22Rv1 (cell line): ENCODE measurements at regions not wholly inside any gene's neighbourhood (a gene's known extent, or its start where the extent isn't known, plus 50 kb on each side); places are given as distances from the start of the nearest gene placed in this dataset.
"Not testable (repeated sequence)": the region's sequence is repeated elsewhere in the genome, so short reads cannot be mapped to it uniquely, and the experiment has no call there.

ENCODE experiments used
- H3K27ac ChIP-seq: fragments of 450-650 bp; 2 replicates; pipeline ENCODE4 v1.5.1; 2017
- ZFX ChIP-seq: fragments of 450-650 bp; IDR thresholded peaks from 2 replicates; pipeline ENCODE4 v1.6.1; 2017; ENCODE audit warnings: antibody characterized with exemption, borderline replicate concordance
- TF ChIP-seq, protein P1 (sequence below): fragments of 450-650 bp; IDR thresholded peaks from 2 replicates; pipeline ENCODE4 v1.5.1; 2017; ENCODE audit warnings: mild to moderate bottlenecking

- TF ChIP-seq, protein P1, sequence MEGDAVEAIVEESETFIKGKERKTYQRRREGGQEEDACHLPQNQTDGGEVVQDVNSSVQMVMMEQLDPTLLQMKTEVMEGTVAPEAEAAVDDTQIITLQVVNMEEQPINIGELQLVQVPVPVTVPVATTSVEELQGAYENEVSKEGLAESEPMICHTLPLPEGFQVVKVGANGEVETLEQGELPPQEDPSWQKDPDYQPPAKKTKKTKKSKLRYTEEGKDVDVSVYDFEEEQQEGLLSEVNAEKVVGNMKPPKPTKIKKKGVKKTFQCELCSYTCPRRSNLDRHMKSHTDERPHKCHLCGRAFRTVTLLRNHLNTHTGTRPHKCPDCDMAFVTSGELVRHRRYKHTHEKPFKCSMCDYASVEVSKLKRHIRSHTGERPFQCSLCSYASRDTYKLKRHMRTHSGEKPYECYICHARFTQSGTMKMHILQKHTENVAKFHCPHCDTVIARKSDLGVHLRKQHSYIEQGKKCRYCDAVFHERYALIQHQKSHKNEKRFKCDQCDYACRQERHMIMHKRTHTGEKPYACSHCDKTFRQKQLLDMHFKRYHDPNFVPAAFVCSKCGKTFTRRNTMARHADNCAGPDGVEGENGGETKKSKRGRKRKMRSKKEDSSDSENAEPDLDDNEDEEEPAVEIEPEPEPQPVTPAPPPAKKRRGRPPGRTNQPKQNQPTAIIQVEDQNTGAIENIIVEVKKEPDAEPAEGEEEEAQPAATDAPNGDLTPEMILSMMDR: no peak
- TF ChIP-seq ZFX: no peak
- no peak overlapping the region for H3K27ac ChIP-seq
These were observed 229.0 kb upstream of the ZNF804A start for GRCh38 chr2:184369307-184369706.

- H3K27ac ChIP-seq: no peak overlapping the region
- TF ChIP-seq, protein P1: no peak
- no peak for TF ChIP-seq ZFX
These were observed 227.4 kb upstream of the ZNF804A start for GRCh38 chr2:184370954-184371353.

- no peak overlapping the region for H3K27ac ChIP-seq
- TF ChIP-seq, protein P1: no peak
- TF ChIP-seq ZFX: no peak
These were observed 226.7 kb upstream of the ZNF804A start for GRCh38 chr2:184371641-184372040.

- H3K27ac ChIP-seq: no peak overlapping the region
- no peak for TF ChIP-seq ZFX
- TF ChIP-seq, protein P1: no peak
These were observed 225.8 kb upstream of the ZNF804A start for GRCh38 chr2:184372484-184372883.

GRCh38 chr2:184394642-184395041 is 203.7 kb upstream of the ZNF804A start:
- no peak for TF ChIP-seq ZFX
- TF ChIP-seq, protein P1: no peak
- H3K27ac ChIP-seq: no peak overlapping the region

DNA sequence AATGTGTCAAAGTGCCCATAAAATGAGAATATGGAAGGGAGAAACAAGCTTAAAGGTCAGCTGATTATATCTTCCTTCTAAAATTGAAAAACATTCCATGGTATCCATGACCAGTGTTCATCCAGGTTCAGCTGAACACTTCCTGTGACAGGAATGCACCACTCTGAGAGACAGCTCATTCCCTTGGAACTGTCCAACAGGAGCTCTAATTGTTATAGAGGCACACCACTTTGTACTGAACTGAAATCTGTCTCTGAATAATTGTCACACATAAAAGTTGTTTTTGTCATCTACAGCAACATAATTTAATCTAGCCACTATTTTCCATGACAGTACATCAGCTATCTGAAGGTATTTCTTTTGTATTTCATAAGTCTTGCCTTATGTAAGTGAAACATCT is 195.9 kb upstream of the ZNF804A start:
- TF ChIP-seq, protein P1: no peak
- TF ChIP-seq ZFX: no peak
- no peak overlapping the region for H3K27ac ChIP-seq

DNA sequence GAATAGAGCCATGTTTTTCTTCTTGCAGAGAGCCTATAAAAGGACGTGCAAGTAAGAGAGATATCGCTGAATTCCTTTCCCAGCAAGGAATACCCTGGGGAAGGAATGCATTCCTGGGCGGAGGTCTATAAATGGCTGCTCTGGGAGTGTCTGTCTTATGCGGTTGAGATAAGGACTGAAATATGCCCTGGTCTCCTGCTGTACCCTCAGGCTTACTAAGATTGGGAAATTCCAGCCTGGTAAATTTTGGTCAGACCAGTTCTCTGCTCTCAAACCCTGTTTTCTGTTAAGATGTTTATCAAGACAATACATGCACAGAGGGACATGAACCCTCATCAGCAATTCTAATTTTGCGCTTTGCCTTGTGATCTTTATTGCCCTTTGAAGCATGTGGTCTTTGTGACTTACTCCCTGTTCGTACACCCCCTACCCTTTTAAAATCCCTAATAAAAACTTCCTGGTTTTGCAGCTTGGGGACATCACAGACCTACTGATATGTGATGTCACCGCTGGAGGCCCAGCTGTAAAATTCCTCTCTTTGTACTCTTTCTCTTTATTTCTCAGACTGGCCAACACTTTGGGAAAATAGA is 191.2 kb upstream of the ZNF804A start:
- not testable (repeated sequence) for H3K27ac ChIP-seq

DNA sequence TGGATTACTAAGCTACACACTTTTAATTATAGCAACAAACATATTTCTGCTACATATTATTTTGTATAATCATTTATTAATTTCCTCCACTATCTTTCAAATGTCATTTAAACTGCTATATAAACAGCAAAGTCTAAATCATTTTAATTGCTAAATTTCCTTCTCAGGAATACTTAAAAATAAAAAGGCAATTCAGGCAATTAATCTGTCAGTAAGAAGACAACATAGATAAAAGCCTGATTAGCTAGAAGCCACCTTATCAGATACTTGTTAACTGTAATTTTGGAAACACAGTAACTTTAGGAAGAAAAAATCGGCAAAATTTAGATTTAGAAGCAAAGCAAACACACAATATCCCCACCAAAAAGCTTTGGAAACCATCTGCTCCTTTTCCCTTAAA is 188.2 kb upstream of the ZNF804A start:
- TF ChIP-seq, protein P1: no peak
- TF ChIP-seq ZFX: no peak
- H3K27ac ChIP-seq: no peak overlapping the region
